Spleen (tissue), 7 donors: ENCODE measurements at regions not wholly inside any gene's neighbourhood (a gene's known extent, or its start where the extent isn't known, plus 50 kb on each side); places are given as distances from the start of the nearest gene placed in this dataset.

ENCODE experiments used
- CTCF ChIP-seq, 11 experiments: fragments of 200-600 bp in 7 of 11; fragments of 450-650 bp in 4 of 11; sonication (generic) in 4 of 11; IDR thresholded peaks in 8 of 11; conservative IDR thresholded peaks in 3 of 11; 1 replicate in 7 of 11; 2 replicates in 4 of 11; pipeline versions ENCODE4 v1.4.0 to v1.8.0; 2016 to 2021; ENCODE audit warnings: antibody characterized with exemption in 11 of 11, inconsistent platforms in 4 of 11, mild to moderate bottlenecking in 1 of 11
- POLR2AphosphoS5 ChIP-seq, 3 donors: sonication (generic); formaldehyde crosslinking; IDR thresholded peaks; one replicate each; pipeline ENCODE4 v1.5.1; 2017; ENCODE audit warnings: antibody characterized with exemption in 3 of 3
- donor health status: DM: no; HTN: no; CAD: no; lungs with moderate emphysema.
- donor health status: DM: no; HTN: no; CAD: no.
- donor health status: DM: no; HTN: no; CAD: no.

- TF ChIP-seq CTCF (IDR thresholded peaks at IDR 0.05 in 8 of 11, conservative IDR thresholded peaks at IDR 0.05 in 3 of 11) (no peak), POLR2AphosphoS5 (IDR thresholded peaks at IDR 0.05) (no peak)
Measured at GRCh38 chr1:228652116-228652515, 83.2 kb upstream of the RHOU start.
